RWPE1 (cell line): ENCODE measurements at regions not wholly inside any gene's neighbourhood (a gene's known extent, or its start where the extent isn't known, plus 50 kb on each side); places are given as distances from the start of the nearest gene placed in this dataset.

Source experiments
- CTCF ChIA-PET: fragments of 350-600 bp; sonication (Branson Sonifier 250); formaldehyde crosslinking; extraction: SDS; loops from one replicate; lab custom pipeline; 2021; lab: Yijun Ruan, JAX
- POLR2A ChIA-PET: fragments of 400-600 bp; formaldehyde crosslinking; extraction: SDS; loops from one replicate; lab custom pipeline; 2020; ENCODE audit warnings: antibody characterized with exemption; ENCODE audit not compliant: low non-redundant PET; lab: Yijun Ruan, JAX
- DNase-seq: peaks from one replicate; pipeline ENCODE4 v3.0.0; 2012; ENCODE audit warnings: low spot score
- H3K27ac ChIP-seq: fragments of 450-650 bp; 2 replicates; pipeline ENCODE4 v1.5.1; 2017
- CTCF ChIP-seq: fragments of 450-650 bp; conservative IDR thresholded peaks from 2 replicates; pipeline ENCODE4 v1.5.1; 2017; ENCODE audit warnings: low read depth, mild to moderate bottlenecking

- no peak for DNase-seq
- CTCF ChIA-PET = no interaction called here
- TF ChIP-seq CTCF = no peak
- POLR2A ChIA-PET = no interaction called here
- H3K27ac ChIP-seq = no peak overlapping the region
These were observed 158.7 kb upstream of the ROBO1 start for GRCh38 chr3:79926522-79926921.

GRCh38 chr3:79922633-79923032 is 154.8 kb upstream of the ROBO1 start:
- no peak for DNase-seq
- H3K27ac ChIP-seq = no peak overlapping the region
- ChIA-PET POLR2A (no interaction called here), CTCF (no interaction called here)
- TF ChIP-seq CTCF = no peak

- no peak for TF ChIP-seq CTCF
- ChIA-PET CTCF (no interaction called here), POLR2A (no interaction called here)
- no peak overlapping the region for H3K27ac ChIP-seq
- DNase-seq = no peak
These were observed 149.8 kb upstream of the ROBO1 start for GRCh38 chr3:79917561-79917960.

GRCh38 chr3:79910337-79910736 is 142.5 kb upstream of the ROBO1 start:
- DNase-seq = no peak
- ChIA-PET CTCF (no interaction called here), POLR2A (no interaction called here)
- no peak for TF ChIP-seq CTCF
- H3K27ac ChIP-seq = no peak overlapping the region

GRCh38 chr3:79906106-79906505 is 138.3 kb upstream of the ROBO1 start:
- DNase-seq = no peak
- ChIA-PET CTCF (no interaction called here), POLR2A (no interaction called here)
- no peak for TF ChIP-seq CTCF
- H3K27ac ChIP-seq = no peak overlapping the region

- TF ChIP-seq CTCF = no peak
- ChIA-PET POLR2A (no interaction called here), CTCF (no interaction called here)
- no peak overlapping the region for H3K27ac ChIP-seq
- DNase-seq = no peak
These were observed 134.4 kb upstream of the ROBO1 start for GRCh38 chr3:79902151-79902550.

GRCh38 chr3:79898907-79899306 is 131.1 kb upstream of the ROBO1 start:
- ChIA-PET CTCF (no interaction called here), POLR2A (no interaction called here)
- no peak overlapping the region for H3K27ac ChIP-seq

More at GRCh38 chr3:79898907-79899306, 131.1 kb upstream of the ROBO1 start:
- no peak for DNase-seq
- TF ChIP-seq CTCF = no peak
